OCI-LY1 (cell line): ENCODE measurements at regions not wholly inside any gene's neighbourhood (a gene's known extent, or its start where the extent isn't known, plus 50 kb on each side); places are given as distances from the start of the nearest gene placed in this dataset.

ENCODE experiments used
- EZH2 ChIP-seq: fragments of 200-600 bp; sonication (generic), shearing (Covaris generic); IDR thresholded peaks from 2 replicates; pipeline ENCODE4 v1.8.0; 2017; ENCODE audit warnings: borderline replicate concordance, mixed run types, mild to moderate bottlenecking, antibody characterized with exemption, low read length, moderate library complexity, mixed read lengths
- TF ChIP-seq, protein P1 (sequence below): fragments of 200-600 bp; sonication (generic), shearing (Covaris generic); IDR thresholded peaks from 2 replicates; pipeline ENCODE4 v1.5.1; 2017; ENCODE audit warnings: mild to moderate bottlenecking, antibody characterized with exemption, low read length, moderate library complexity, mixed read lengths

DNA sequence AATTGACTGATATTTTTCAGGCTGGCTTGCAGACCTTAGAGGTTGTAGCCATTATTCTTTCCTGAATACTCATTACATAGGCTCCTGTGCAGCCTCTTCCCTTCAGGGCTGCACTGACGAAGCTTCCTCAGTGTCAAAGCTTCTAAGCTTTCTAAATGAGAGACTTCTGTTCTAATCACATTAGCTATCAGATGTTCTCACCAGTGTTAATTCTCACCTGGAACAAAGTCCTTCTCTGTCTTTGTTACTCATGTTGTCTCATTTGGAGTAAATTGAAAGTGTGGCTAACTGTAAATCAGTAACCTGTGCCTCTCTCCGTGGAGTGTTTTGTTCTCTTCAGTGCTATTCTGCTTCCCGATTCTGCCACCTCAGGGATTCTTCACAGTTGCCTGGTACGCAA is 76.9 kb downstream of the MC4R start:
- no peak for TF ChIP-seq EZH2
- TF ChIP-seq, protein P1, sequence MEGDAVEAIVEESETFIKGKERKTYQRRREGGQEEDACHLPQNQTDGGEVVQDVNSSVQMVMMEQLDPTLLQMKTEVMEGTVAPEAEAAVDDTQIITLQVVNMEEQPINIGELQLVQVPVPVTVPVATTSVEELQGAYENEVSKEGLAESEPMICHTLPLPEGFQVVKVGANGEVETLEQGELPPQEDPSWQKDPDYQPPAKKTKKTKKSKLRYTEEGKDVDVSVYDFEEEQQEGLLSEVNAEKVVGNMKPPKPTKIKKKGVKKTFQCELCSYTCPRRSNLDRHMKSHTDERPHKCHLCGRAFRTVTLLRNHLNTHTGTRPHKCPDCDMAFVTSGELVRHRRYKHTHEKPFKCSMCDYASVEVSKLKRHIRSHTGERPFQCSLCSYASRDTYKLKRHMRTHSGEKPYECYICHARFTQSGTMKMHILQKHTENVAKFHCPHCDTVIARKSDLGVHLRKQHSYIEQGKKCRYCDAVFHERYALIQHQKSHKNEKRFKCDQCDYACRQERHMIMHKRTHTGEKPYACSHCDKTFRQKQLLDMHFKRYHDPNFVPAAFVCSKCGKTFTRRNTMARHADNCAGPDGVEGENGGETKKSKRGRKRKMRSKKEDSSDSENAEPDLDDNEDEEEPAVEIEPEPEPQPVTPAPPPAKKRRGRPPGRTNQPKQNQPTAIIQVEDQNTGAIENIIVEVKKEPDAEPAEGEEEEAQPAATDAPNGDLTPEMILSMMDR = no peak
